ENCODE measurements at regions not wholly inside any gene's neighbourhood (a gene's known extent, or its start where the extent isn't known, plus 50 kb on each side); places are given as distances from the start of the nearest gene placed in this dataset.
A peak's percentile ranks its signal among the peaks of the same experiment; 100 is the strongest.

GRCh38 chr17:70810609-70811008 is 641.3 kb downstream of the KCNJ2 start:
- dilution Hi-C loops (cut with HindIII; ENCODE audit: low sequenced_read_pairs, unreplicated experiment) = no loop called here
- CTCF ChIA-PET = interaction anchor here (0.5 kb wide), 1 partner anchor 1729 kb away, joined by 3 read pairs; no protein-coding TSS in a partner anchor
- ATAC-seq (ENCODE audit: low read depth) = peak; percentile 40; the same call in 1 of the 2 replicates

More at GRCh38 chr17:70810609-70811008, 641.3 kb downstream of the KCNJ2 start:
- peak; percentile 70 for DNase-seq
- H3K9ac ChIP-seq (ENCODE audit: low read depth, low read length) = peak overlapping the region; percentile 56; the same call in 1 of the 2 replicates
- H3K18ac ChIP-seq (ENCODE audit: low read depth, low read length) = peak overlapping the region; percentile 71
- peak overlapping the region in 1 of 2 experiments; percentile 56; a peak in 1 of 4 replicates for H4K8ac ChIP-seq (ENCODE audit: low read depth in 2 of 2, low read length in 2 of 2)
- peaks cover 3% of the 10 kb centered on the region for H3K4me1 ChIP-seq (ENCODE audit: control insufficient read depth, insufficient read depth, low read length)
- peak overlapping the region; percentile 89 for H3K4ac ChIP-seq (ENCODE audit: low read depth, low read length)
- intact Hi-C loops (cut with micrococcal nuclease) = no loop called here
- H2BK5ac ChIP-seq (ENCODE audit: low read depth, low read length, poor library complexity, severe bottlenecking) = peak overlapping the region; percentile 64
- peak overlapping the region; percentile 43; the same call in 1 of the 2 replicates for H3K27ac ChIP-seq (ENCODE audit: insufficient read depth, low read length)
- no peaks in the 10 kb centered on the region for H3K9me3 ChIP-seq (ENCODE audit: control insufficient read depth, insufficient read depth, low read length)
- H4K20me1 ChIP-seq (ENCODE audit: insufficient read depth, low read length) = no peaks in the 10 kb centered on the region
- H2AFZ ChIP-seq (replicated peaks; ENCODE audit: low read length, poor library complexity) = peak overlapping the region; percentile 78
- POLR2A ChIA-PET (ENCODE audit: unreplicated experiment) = no interaction called here
- H3K36me3 ChIP-seq (ENCODE audit: control insufficient read depth, insufficient read depth, low read length) = no peaks in the 10 kb centered on the region
- no peak overlapping the region; the same call in 1 of the 2 replicates for H4K91ac ChIP-seq (ENCODE audit: insufficient read depth, low read depth, low read length)
- H3K56ac ChIP-seq (ENCODE audit: extremely low read depth, insufficient read depth, low read length) = no peak overlapping the region; the same call in 1 of the 2 replicates
- peak overlapping the region; percentile 88; the same call in 1 of the 3 replicates for H2BK15ac ChIP-seq (ENCODE audit: low read depth, low read length)
- H2BK20ac ChIP-seq (ENCODE audit: low read depth, low read length) = peak overlapping the region; percentile 91
- no peak overlapping the region for H3K4me3 ChIP-seq (ENCODE audit: insufficient read depth, low read depth, low read length)
- TF ChIP-seq USF2 (IDR thresholded peaks at IDR 0.05; ENCODE audit: low read depth, low read length) (no peak), NFE2L2 (IDR thresholded peaks at IDR 0.05; ENCODE audit: low read depth, low read length) (peak; percentile 83), MAFK (IDR thresholded peaks at IDR 0.05; ENCODE audit: low read depth, low read length) (0 out of 2 replicates have a peak, but pooled peaks have one; percentile 38), ELK1 (IDR thresholded peaks at IDR 0.05; ENCODE audit: borderline replicate concordance, low read depth, low read length) (no peak), CTCF (conservative IDR thresholded peaks at IDR 0.05; ENCODE audit: low read depth, low read length) (no peak)
- in situ Hi-C loops (cut with MboI; ENCODE audit: low sequenced_read_pairs) = no loop called here
- no CpG with 5 or more reads among the region's 1 CpG for WGBS, 2 experiments (ENCODE audit: extremely low coverage in 2 of 2, insufficient read length in 1 of 2)
- H3K79me1 ChIP-seq (ENCODE audit: low read depth in 1 of 2, low read length in 2 of 2) = no peaks in the 10 kb centered on the region
- no peak overlapping the region for H3K23ac ChIP-seq (ENCODE audit: low read depth, low read length)
- no peak overlapping the region for H2AK5ac ChIP-seq (ENCODE audit: low read depth, low read length)
- H3K27me3 ChIP-seq (ENCODE audit: control insufficient read depth, insufficient read depth, low read length) = no peaks in the 10 kb centered on the region
- H3K4me2 ChIP-seq (ENCODE audit: low read depth, low read length) = peak overlapping the region; percentile 44
- H3K14ac ChIP-seq (replicated peaks; ENCODE audit: low read depth, low read length) = peak overlapping the region; percentile 72
- H4K5ac ChIP-seq (ENCODE audit: low read depth, low read length) = peak overlapping the region; percentile 57; the same call in 1 of the 2 replicates
- H2AK9ac ChIP-seq (replicated peaks; ENCODE audit: low read depth, low read length, poor library complexity) = peak overlapping the region; percentile 70
- no TSS peak for BruUV-seq (replicated peaks)
- H3K9me1 ChIP-seq (ENCODE audit: insufficient read depth, low read length) = no peaks in the 10 kb centered on the region
- H2BK120ac ChIP-seq (ENCODE audit: low read depth, low read length) = peak overlapping the region; percentile 77

All from IMR-90 (cell line).